HG03135 (cell line): ENCODE measurements at regions not wholly inside any gene's neighbourhood (a gene's known extent, or its start where the extent isn't known, plus 50 kb on each side); places are given as distances from the start of the nearest gene placed in this dataset.

Source experiments
- ATAC-seq: cut with Tn5 transposase; IDR thresholded peaks from one replicate; pipeline ENCODE4 v1.9.1; 2021; ENCODE audit warnings: mild to moderate bottlenecking, moderate library complexity; ENCODE audit not compliant: unreplicated experiment

DNA sequence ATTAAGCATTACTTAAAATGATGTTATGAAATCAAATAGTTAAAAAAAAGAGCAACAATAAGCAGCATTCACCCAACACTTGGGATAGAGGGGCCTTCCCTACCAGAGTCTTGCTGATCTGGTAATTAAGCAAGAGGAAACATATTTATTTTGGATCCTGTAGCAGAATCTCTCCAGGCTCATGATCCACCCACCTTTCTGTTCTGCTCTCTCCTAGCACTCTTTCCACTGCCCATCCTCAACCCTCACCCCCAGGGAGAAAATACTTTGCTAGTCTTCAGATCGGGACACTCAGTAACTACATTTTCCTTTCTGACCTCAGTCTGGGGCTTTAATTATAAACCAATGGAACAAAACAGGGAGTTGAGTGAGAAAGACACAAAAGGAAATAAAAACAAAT, 1541.9 kb downstream of the AACS start:
- no peak for ATAC-seq

DNA sequence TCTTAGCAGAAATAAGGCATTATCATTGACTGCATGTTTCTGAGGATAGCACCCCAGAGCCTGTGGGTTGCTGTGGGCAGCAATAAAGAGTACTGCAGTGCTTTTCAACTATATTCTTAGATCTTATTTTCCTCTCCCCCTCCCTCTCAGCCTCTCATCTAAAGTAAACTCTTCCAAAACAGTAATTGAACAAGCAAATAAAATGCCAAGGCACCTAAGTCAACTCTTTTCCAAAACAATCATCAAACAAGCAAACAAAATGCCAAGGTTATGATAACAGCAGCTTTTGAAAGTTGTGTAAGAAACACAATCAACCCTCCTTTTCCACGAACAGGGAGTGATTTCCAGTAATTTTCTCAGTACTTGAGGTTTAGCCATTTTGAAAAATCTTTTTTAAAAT, 1542.6 kb downstream of the AACS start:
- ATAC-seq, result no peak

DNA sequence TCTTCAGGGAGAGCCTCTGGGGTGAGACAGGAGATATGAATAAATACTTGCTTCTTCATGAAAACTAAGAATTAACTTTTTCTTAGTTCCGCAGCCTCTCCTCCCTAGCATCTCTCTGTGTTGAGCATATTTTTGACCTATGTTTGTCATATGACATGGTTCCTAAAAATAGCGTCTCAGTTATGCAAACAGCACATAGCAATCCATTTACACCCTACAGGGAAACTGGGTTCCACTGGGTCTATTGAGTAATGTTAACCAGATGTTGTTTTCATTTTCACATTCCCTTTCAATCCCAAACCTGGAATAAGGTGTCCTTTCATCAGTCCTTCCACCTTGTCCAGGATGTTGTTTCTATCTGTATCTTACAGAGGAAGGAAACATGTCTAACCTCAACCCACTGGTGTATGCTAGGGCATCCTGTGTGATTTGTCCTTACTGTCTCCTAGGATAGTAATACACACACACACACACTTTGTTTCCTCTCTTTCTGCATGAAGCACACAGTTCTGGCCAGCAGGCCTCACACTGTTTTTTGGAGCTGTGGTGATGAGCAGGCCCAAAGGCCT, 1543.5 kb downstream of the AACS start:
- no peak for ATAC-seq

DNA sequence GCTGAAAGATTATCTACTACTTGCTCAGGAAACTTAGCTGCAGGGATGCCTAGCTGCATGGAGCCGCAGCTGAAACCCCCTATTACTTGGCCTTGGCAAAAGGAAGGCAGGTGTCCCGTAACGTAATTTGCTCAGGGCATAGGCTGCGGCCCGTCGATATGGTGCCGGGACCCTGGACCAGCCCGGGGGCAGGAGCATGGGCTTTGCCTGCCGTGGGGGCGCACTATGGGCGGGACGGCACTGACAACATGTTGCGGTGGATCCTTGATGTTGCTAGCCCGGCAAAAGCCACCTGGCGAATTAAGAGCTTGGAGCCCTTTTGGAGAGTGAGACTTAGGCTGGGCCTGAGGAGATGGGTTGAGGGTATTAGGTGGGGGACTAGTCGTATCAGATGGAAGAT, 1551.2 kb downstream of the AACS start:
- no peak for ATAC-seq

DNA sequence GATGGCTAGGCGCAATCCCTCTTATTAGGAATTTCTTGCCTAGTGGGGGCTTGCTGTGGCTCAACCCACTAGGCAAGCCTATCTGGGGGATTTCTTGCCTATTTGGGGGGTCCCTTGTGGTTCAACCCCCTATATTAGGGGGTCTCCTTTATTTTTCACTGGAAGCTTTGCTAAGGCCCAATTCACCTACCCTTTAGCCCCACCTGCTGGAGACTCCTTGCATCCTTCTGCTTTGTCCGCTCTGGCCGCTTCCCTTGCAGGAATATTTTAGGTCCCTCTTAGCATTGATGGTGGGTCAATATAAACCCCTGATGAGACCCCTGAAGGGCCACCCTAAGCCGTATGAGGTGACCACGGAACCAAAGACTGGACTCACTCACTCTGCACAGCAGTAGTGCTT, 1552.1 kb downstream of the AACS start:
- ATAC-seq, result no peak

DNA sequence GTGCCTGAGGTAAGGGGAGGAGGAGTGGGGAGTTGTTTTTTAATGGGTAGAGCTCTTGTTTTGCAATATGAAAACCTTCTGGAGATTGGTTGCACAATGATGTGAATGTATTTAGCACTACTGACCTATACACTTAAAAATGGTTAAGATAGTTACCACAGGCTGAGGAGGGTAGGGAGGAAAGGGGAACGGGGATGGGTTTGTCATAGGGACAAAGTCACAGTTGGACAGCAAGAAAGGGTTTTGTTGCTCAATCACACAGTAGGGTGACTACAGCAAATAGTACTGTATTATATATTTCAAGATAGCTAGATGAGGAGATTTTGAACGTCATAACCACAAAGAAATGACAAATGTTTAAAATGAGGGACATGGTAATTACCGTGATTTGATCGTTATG, 1562.4 kb downstream of the AACS start:
- no peak for ATAC-seq

DNA sequence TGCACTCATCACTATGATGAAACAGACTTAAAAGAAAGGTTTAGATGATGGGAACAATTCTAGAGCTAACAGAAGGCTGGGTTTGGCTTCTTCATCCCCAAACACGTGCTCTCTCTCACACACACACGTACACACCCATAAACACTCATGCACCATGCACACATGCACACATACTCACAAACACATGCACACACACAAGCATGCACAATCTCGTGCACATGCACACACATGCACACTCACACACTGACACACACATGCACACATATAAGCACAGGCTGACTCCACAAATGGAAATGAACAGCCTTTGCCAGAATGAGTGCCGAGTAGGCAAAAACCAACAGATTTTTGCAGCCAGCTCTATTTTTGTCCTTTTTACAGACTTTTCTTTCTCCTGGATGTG, 1571.6 kb downstream of the AACS start:
- ATAC-seq, result no peak

DNA sequence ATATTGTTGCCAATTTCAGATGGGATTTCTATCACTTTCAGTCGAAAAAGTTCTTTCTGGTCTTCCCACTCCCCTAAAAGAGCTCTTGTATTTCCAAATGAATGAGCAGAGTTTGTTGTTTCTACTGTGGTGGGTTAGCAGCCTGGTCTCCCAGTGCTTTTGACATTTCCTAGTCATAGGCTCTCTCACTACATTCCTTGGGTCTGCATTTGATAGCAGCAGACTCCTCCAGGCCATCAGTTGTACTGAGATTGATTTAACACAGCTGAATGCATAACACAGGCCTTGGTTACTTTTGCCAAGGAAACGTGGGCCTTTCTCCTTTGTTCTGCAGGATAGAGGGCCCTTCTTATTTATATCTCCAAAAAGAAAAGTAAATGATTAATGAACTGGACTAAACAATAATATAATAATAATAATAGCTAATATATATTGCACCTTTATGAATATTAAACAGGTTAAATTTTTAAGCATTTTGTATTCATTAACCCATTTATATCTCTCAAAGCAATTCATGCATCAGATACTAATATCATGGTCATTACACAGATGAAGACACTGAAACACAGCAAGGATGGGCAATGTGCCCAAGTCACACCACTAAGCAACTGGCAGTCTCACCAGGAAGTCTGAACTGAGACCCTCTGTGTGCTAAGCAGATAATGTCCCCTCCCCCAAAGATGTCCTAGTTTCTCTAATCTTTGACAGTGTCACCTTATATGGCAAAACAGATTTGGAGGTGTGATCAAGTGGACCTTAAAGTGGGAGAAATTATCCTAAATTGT, 1579.2 kb downstream of the AACS start:
- no peak for ATAC-seq

DNA sequence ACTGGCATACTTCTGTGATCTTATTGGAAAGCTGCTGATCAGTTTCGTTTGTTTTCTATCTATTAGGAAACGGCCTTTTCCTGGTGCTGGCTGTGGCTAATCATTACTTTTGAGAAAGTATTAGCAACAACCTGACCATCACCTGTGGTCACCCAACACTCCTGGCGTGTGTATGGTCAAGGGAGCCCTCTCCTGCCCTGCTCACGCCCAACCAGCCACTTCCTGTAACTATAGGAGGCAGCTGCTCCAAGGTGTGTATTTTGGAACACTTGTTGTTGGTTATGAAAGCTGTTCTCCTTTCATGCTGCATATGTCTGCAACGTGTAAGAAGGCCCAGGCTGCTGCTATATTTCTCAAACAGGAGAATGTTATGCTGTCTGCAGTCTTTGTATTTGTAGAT, 1582.8 kb downstream of the AACS start:
- no peak for ATAC-seq

DNA sequence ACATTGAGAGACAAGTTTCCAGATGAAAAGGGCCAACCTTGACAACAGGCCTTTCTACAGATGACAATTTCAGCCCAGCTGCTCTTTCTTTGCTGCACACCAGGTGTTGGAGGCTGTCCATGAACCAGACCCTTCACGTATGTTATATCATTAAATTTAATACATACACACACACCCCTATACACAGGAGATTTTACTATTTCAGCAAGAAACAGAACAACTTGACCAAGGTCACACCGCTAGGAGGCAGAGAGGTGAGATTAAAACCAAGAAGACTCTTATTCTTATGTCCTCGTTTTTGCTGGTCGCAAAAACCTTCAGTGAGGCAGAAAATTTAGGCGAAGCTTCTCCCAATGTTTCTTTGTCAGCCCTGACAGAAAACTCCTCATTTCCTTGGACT, 1585.9 kb downstream of the AACS start:
- ATAC-seq, result no peak

DNA sequence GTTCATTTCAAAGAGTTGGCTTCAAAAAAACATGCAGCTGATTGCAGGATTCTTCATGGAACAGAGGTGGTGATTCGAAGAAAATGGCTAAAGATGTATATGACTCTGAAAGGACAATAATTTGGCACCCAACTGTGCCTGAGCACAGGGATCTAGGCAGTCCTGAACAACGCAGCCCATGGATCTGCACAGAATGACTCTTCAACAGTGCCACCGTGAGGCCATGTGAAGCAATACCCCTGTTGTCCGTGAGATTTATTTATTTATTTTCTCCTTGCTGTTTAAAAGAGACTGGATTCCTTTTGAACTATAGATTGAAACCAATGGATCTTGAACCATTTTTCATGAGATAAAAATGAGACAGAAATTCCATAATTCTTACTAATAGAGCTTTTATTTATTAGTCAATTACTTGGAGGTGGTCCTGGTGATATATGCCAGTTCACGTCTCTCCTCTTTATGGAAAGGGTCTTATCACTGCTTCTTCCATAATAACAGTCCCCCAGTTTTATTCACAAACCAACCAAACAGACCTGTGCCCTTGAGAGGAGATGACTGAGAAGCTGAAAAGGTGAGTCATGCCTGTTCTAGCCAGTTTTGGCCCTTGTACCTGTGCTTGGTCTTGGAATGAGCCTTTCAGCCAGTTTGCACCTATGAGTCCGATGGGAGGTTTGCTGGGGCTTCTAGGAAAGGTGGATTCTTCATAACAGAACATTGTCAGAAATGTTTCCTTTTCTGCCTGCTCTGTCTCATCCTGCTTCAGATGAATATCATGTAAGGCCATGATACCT, 1598.3 kb downstream of the AACS start:
- no peak for ATAC-seq

DNA sequence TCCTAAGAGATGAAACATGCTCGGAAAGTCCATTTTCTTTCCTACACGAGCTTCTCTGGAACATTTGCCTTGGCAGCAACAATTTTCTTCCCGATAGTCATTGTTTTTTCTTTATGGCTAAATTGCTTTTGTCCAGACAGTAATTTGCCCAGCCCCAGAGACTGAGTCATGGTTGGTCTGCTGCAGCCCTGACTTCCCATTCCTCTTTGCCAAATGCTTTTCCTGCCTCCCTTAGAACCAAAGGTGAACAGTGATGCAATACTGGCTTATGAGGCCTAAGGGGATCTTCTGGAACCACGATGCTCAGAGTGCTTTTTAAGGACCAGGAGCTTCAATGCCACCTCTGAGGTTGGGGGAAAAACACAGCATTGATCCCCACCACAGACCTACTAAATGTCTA, 1599.6 kb upstream of the TMEM132C start:
- no peak for ATAC-seq

DNA sequence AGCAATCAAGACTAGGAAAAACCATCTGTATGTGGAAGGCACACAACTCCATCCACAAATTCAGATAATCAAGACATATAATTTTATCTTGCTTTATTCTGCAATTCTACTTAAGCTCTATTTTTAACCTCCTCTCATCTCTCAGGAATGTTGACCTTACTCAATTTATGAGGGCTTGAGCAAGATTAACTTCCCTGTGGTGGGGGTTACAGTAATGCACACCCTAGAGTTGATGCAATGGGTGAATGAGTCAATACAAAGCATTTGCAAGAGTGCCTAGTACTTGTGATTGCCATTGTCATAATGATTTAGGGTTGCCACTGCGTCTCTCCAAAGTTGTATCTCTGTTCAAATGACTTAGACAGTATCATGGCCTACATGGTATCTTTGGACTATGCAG, 1598.4 kb upstream of the TMEM132C start:
- ATAC-seq, result no peak

DNA sequence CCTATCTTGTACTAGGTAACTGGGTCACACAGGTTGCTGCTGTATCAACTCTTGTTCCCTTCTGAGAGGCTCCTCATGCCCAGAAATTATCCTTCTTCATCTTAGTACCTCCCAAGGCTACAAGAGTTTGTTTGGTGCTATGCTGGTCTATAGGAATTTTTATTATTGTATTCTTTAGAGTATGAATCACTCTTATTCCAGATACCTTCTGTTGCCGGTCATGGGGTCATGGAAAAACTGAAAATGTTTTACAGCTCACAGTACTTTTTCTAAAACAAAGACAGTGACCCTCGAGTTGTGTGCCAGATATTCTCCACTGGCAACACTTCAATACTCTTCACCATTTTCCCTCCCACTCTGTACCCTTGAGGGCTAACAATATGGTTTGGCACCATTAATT, 1598.0 kb upstream of the TMEM132C start:
- ATAC-seq, result no peak

DNA sequence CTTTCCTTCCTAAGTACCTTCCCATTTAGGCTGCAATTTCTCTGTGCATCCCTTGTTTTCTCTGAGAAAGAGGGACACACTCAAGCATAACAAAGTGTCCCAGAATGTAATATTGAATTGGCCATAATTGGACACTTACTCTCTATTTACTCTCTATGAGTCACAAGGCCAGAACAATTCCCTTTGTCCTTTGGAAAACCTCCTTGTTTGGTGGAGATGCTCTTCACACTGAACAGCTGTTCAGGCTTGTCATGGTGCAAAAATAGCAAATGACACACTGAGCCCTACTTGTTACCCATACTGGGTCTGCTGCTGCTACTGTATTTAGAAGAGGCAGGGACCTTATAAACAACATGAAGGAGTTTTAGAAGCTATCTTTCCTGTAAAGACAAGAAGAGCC, 1590.5 kb upstream of the TMEM132C start:
- ATAC-seq, result no peak

DNA sequence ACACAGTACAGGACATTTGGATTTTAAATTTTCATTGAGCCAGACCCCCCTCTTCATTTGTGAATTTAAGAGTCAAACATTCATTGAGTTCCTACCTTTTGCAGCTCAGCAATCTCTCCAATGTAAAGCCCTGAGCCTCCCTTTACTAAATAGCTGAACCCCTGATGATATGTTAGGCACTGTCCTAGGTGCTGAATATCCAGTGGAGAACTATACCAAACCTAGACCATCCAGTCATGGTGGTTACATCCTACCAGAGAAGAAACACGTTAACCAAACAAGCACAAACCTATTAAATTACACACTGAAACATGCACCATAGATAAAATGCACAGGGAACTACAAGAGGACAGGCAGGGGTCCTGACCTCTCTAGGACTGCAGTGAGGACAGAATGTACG, 1585.3 kb upstream of the TMEM132C start:
- no peak for ATAC-seq

DNA sequence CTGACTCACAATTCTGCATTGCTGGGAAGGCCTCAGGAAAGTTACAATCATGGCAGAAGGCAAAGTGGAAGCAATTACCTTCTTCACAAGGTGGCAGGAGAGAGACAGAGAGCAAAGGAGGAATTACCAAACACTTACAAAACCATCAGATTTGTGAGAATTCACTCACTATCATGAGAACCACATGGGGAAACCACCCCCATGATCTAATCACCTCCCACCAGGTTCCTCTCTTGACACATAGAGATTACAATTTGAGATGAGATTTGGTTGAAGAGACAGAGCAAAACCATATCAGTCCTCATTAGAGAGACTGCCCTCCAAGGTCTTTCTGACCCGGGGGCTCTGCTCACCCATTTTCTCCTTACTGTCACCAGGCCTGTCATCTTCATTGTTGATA, 1582.3 kb upstream of the TMEM132C start:
- ATAC-seq, result no peak

DNA sequence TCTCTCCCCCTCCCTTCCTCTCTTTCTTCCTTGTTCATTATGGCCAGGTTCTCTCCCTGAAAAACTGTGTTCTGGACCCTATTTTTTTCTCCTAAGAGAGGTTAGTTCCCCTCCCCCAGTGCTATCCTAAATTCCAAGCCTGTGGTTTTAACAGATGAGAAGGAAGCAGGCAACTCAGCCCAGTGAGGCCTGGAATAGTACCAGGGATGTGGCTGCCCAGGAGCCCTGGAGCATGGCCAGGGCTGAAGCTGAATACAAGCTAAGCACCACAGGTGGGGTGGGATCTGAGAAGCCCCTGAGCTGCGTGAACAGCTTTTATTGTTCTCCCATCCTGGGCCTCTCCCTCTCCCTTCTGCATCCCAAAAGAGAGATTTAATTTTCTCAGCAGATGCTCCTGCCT, 1581.3 kb upstream of the TMEM132C start:
- no peak for ATAC-seq

DNA sequence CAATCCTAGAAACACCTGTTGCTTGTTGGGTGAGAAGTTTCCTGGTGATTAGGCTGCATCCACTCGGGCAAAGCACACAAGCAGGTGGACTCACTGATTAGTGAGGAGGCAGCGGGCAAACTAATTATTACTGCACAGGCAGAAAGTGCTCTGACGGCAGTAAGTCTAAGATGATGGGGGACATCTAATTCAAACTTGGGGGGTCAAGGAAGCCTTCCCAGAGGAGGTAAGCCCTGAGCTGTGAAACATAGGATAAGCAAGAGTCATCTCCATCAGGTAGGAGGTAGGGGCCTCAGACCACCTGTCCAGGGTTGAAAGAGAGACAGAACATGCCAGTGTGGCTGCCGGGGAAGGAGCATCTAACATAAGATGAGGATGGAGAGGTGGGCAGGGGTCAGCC, 1578.4 kb upstream of the TMEM132C start:
- ATAC-seq, result no peak

DNA sequence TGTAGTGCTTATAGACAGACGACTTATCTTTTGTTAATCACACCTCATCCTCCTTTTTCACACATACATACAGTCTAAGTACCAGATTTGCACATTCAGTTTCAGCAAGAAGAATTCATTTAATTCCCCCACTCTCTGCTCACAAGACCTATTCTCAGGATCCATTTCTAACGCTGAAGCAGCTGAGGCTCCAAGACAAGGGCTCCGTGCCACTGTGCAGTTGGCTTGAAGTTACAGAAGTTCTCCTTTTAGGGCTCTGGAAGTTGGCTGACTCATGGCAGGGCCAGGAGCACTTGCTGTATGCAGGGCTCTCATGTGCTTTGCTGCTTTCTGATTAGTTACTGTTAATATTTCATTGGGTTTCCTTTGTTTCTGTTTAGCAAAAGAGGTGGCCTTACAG, 1566.9 kb upstream of the TMEM132C start:
- no peak for ATAC-seq

DNA sequence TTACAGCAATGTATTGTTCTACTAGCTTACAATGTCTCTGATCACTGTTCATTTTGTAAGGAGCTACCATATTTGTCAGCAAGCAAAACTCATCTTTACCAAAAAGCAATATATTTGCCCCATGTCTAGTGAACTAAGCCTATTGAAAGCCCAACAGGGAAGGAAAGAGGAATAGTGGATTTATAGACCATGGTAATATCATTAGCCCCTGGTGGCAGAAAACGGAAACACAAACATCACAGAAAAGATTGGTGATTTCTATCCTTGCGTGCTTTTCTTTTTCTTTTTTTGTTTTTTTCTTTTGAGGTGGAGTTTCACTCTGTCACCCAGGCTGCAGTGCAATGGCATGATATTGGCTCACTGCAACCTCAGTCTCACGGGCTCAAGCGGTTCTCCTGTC, 1562.4 kb upstream of the TMEM132C start:
- ATAC-seq, result no peak

DNA sequence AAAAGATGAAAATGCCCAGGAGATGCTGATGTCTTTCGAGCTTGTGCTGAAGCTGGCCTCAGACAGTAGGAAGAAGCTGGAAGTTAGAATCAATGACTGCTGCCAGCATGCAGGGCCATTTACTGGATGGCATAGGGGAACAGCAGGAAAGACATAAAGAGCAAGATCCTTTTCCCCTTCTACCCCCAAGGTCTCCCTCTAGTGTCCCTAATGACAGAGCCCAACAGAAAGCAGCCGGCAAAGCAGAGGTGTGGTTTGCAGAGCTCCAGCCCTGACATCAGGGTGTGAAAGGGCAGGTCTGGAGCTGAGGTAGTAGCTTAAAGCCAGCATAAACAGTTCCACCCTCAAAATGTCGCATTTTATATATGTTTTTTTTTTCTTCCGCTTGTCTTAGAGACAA, 1560.7 kb upstream of the TMEM132C start:
- no peak for ATAC-seq
